Nucleus accumbens (tissue), 56 donors: ENCODE measurements at regions not wholly inside any gene's neighbourhood (a gene's known extent, or its start where the extent isn't known, plus 50 kb on each side); places are given as distances from the start of the nearest gene placed in this dataset.

Experiments used
- DNase-seq, 56 donors: peaks; one replicate each; lab custom pipeline; 2025; lab: John Stamatoyannopoulos, UW

DNA sequence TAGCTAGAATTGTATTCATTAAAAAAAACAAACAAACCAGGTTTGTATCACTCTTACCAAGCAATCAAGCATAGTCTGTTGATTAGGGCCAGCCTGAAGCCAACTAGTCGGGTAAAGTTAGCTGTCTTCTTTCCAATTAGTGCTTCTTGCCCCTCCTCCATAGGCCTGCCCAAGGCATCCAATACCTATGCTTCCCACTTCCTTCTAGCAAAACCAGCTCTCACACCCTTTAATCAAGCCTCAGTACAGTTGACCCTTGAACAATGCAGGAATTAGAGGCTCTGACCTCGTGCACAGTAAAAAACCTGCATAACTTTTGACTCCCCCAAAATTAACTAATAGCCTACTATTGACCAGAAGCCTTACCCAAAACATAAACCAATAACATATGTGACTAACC lies 119.1 kb upstream of the DTNBP1 start:
- DNase-seq, result no peak

DNA sequence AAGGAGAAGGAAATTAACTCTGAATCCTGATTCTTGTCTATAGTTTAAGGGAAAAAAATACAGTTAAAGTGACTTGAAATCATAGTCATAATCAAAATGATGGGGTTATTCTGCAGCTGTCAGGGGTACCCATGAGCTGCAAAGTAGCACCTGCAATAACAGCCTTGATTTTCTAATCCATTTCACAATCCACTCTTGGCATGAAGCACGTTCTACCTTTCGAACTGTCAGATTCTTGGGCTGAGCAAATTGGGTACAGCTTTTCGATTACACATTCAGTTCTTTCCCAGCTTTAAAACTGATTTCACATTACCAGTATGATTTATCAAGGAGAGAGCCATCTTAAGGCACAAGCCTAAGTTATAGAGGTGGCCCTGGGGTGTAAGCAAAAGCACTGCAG lies 118.5 kb upstream of the DTNBP1 start:
- no peak for DNase-seq

DNA sequence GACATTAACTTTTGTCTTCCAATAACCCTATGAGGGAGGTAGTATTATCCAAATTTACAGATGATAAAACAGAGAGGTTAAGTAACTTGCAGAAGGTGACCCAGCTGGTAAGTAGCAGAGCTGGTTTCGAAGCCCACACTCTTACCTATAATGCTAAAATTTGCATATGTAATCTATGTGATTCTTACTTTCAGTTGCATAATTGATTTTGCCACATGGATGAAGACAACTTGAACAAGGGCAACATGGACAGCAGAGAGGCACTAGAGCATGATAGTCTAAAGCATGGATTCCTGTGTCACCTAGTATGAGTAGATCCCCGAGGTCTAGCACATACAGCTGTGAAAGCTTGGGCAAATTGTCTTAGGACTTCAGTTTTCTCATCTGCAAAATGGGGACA lies 117.6 kb upstream of the DTNBP1 start:
- DNase-seq, result no peak

DNA sequence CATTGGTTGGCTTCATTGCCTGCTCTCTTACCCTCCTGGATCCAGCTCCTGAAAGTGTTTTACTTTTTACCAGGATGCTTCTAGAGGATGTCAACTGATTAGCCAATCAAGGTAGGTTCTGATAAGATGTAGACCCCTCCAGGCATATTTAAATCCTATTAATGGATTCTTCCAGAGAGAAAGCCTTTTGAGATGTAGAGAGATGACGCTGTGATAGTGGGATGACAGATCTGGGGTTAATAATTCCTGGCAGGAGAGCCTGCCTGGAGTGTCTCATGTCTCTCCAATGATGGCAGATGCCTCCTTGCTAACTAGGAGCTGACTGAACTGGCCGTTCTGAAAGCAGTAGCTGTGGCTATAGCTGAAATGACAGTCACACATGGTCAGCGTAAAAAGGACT lies 116.9 kb upstream of the DTNBP1 start:
- DNase-seq, result no peak

DNA sequence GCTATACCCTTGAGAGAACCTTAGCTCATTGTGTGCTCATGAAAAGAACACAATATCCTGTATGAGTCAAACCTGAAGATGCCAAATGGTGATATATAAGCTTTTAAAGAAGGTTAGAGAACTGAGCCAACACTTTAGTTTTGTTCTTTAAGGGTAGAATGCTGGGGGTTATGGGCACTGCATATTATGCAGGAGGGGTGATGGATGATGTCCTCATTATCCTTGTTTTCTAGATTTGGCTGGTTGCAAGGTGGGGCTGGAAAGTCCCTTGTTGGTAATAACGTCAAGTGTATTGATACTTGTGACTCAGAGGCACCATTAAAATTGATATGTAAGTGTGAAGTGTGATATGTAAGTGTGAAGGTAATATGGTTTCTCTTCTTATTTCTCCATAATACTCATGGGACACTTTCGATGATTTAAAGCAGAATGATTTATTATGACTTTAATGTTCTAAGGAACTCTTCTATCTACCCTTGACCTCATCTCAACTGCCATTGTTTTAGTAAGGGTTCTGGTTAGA lies 113.7 kb upstream of the DTNBP1 start:
- DNase-seq, result no peak

DNA sequence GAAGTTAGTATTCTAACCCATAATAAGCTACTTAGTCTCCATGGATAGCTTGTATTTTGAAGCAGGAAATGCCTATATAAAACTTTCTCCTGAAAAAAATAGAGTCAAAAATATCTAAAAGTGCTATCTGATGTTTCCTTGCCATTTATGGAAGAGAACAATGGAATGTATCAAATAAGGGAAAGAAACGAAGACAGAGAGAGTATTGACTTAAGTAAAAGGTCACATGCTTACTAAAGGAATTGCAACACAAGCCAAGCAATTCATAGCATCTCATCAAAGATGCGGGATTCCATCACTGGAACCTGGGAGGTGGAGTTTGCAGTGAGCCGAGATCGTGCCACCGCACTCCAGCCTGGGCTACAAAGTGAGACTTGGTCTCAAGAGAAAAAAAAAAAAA lies 112.9 kb upstream of the DTNBP1 start:
- DNase-seq, result no peak

DNA sequence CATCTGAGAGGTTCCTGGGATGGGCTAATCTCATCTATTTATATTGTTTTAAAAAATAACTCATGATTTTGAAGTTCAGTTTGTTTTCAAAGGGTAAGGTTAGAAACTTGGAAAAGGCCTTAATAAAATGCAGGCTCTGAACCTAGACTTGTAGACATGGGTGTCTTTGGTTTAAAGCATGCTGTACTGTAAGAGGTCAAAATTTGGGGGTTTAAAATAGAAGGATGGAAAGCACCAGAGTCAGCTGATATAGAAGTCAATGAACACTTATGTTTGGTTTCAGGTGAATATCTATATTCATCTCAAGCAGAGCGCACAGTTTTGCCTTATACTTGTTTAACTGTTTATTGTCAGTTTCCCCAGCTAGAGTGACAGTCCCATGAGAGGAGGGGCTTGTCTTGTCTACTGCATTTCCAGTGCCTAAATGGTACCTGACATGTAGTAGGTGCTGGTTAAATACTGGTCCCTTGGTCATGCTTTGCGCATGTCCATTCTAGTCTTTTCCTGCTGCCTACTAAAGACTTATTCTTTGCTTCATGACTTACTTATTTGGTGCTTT lies 112.3 kb upstream of the DTNBP1 start:
- DNase-seq, result no peak

DNA sequence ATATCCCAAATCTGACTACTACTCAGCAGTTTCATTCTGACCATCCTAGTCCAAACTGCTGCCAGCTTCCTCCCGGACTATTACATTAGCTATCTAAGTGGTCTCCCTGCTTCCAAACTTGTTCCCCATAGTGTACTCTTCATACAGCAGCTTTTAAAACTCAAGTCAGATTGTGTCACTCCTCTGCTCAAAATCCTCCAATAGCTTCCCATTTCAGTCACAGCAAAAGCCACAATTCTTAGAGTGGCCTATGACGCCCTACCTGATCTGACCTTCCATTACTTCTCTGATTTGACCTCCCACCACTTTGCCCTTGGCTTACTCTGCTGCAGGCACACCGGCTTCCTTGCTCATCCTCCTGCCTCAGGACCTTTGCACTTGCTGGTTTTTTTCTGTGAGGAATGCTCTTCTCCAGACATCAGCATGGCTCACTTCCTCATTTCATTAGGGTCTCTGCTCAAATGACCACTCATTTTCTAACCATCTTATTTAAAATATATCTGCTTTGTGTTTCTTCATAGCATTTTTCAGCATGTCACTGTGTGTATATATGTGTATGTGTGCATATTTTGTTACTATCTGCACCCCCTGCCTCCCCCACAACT lies 111.1 kb upstream of the DTNBP1 start:
- no peak for DNase-seq

DNA sequence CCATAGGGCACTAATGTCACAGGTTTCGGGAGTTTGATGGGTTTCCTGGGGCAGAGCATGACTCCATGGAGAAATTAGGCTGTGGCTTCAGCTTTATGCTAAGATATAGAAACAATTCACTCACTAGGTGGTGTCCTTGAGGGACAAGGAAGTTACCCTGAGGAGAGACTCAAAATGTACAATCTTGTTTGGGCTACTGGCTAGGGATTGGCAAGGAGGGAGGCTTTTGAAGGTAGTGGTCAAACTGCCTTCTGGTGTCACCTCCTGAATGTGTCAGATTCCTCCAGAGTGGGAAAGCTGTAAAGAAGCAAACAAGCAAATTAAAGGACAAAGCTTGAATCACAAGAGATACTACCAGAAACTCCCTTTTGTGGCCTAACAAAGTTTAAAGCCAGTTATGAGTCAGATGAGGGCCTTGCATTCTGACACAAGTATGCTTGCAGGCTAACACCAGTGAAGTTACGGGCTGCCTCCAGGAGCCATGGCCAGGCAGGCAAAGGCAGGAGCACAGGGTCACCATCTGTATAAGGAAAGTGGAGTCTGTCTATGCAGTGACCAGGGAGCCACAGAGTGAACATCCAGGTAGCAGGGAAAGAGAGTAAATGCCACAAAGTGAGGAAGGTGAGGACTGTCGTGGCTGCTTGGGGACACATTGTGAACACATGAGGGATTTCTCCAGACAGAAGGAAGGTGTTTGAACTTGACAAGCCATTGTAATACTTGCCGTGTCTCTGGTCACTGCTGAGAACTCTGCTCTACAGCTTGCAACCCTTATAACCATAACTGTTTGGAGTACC lies 107.7 kb upstream of the DTNBP1 start:
- no peak for DNase-seq

DNA sequence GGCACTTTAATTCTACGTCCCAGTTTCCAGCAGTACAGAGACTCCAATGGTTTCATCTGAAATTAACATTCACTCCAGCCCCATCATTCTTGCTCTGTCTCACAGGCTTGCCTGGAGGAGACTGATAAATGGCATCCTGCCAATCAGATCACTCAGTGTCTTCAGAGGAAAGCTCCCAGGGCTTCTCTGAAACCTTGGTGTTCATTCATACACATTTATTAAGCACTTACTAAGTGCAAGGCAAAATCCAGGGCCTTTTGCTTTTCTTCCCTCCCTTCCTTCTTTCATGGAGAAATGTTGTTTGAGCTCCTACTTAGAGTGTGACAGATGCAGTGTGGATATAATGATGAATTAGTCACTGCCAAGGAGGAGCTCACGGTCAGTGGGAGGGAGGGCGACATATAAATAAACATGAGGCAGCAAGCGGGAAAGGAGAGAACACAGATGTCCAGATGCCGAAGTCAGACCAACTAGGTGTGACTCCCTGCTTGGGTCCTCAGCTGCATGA lies 106.7 kb upstream of the DTNBP1 start:
- DNase-seq, result no peak

DNA sequence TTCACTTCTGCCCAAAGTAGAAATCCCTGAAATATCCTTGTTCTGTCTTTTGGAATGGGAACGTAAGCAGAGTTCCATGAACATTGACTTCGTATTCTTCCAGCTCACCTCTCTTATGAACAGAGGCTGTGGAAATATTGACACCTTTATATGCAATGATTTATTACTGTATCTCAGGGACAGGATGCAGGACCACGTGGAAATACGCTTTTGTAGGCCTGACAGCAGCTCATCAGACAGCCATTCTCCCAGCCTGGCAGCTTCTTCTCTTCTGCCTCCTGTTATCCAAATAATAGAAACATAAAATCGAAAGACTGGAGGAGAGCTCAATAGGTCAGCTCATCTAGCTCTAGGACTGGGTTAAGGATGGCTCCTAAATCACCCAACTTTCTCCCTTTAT lies 106.2 kb upstream of the DTNBP1 start:
- DNase-seq, result no peak

DNA sequence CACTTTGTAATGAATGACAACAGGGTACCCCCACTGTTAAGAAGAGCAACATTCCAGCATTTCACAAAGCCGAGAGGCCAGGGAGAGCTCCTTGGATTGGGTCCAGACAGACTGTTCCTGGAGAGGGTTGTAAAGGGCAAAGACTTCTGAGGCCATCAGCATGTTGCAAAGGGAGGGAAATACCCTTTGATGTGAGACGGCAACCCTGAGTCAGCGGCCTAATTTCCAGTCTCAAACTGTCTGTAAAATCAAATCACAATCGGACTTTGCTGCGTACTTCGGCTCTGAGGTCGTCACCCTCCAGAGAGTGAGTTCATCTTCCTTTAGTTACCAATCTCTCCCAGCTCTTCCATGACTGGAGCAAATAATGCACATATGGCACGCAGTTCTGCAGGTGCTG lies 101.0 kb upstream of the DTNBP1 start:
- DNase-seq, result no peak

DNA sequence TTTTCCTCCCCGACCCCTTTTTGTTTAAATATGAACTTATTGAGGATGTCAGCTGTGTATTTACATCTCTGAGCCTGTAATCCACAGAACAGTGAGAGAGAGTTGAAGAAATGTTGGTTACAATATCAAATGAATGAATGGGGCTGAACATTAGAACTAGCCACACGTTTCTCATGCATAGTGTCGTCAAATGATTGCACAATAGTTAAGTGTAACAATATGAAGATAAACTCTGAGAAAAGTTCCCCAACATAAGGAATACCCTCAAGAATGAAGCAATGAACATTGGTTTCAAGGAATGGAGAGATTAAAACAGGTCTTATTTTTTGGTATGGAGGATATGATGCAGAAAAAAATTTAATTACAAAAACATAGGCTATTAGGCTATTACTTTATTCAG lies 100.5 kb upstream of the DTNBP1 start:
- DNase-seq, result no peak

DNA sequence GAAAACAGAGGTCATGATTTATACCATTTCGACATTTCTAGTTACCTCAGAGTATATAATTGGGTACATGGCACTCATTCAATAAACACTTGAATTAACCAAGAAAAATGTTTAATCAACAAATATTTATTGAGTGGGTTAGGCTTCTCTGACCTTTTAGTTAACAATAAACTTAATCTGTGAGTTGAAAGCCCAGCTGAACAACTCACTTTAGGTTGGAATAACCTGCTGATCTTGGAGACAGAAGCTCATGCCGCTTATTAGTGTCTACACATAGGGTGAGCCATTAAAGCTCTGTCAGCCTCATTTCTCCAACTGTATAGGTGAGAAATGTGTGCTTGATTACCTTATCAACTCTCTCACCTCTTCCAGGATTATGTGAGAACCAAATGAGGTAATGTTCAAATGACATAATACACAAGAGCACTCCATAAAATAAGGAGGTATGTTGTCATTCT lies 98.2 kb upstream of the DTNBP1 start:
- DNase-seq, result no peak

DNA sequence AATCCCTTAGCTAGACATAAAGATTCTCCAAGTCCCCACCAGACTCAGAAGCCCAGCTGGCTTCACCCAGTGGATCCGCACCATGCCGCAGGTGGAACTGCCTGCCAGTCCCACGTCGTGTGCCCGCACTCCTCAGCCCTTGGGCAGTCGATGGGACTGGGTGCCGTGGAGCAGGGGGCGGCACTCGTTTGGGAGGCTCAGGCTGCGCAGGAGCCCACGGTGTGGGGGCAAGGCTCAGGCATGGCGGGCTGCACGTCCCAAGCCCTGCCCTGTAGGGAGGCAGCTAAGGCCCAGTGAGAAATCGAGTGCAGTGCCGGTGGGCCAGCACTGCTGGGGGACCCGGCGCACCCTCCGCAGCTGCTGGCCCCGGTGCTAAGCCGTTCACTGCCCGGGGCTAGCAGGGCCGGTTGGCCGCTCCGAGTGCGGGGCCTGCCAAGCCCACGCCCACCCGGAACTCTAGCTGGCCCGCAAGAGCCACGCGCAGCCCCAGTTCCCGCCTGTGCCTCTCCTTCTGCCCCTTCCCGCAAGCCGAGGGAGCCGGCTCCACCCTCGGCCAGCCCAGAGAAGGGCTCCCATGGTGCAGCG lies 95.9 kb upstream of the DTNBP1 start:
- no peak for DNase-seq

DNA sequence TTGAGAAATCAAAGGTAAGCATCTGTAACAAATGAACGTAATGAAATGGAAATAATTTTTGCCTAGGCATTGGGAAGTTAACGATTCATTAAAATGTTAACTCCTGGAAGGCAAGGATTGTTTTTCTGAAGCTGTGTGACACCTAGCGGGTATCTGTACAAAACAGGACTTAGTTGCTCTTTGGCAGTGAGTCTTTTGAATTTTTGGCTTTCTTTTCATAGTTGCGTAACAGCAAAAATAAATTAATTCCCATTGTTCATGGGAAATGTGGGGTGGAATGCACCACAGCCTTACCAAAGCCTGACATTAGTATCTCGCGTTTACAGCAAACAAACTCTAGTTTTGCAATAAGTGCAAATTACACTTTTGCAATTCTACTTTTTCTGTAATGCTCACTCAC lies 92.7 kb upstream of the DTNBP1 start:
- DNase-seq, result no peak

DNA sequence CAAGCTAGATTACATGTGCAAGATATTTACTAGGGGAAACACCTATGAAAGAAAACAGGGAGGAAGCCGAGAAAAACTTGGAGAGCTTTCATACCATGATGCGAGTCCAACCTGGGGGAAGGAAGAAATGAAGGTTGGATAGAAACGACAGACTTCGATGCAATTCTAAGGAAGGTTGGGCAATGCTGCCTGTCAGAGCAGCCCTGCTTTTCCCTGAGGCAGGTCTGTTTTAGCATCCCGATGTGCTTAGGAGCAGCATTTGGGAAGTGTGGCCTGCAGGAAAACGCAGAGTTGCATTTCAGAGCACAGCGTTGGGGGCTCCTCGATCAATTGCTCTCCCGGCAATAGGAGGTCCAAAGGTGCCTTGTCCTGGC lies 91.9 kb upstream of the DTNBP1 start:
- no peak for DNase-seq

DNA sequence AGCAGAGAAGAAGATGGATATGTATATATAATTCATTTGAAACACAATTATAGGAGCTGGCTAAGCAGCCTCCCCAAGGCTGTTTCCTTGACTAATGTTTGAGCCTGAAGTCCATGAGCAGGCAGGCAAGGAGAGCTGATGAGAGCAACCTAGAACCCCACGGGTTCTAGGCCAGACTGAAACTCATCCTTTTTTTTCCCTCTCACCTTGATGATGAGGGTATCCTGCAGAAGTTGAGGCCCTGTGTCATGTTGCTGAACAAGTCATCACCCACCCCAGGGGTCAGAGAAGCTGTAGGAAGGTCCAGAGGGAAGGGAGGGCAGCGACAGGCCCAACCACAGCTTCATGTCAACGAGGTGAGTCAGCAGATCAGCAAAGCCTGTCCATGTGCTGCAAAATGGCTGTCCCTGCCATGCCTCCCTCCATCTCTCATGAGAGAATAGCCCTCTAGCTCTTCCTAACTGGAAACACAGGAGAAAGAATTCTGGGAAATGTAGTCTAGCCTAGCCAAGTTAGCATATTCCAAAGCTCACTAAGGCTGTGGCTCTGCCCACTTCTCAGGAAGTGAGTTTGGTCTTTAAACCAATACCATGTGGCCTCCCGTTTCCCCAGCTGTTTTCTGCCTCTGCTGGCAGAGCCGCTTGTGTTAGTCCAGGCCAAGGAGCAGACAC lies 91.3 kb upstream of the DTNBP1 start:
- DNase-seq, result no peak

DNA sequence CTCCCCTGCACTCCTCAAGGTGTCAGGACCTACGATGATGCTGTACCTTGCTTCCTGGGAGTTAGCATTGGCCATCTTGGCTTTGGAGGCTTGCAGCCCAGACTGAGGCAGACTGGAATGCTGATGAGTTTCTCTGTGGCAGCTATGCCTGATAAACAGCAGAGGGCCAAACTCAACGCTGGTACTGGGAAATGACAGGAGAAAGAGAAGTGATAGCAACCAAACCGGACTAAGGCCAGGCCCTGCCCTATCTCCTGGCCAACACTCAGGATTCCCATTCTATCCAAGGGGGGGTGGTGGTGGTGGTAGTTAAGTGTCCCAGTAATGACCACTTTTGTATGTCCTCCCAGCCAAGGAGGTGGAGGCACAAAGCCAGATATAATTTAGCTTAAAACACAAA lies 90.0 kb upstream of the DTNBP1 start:
- no peak for DNase-seq

DNA sequence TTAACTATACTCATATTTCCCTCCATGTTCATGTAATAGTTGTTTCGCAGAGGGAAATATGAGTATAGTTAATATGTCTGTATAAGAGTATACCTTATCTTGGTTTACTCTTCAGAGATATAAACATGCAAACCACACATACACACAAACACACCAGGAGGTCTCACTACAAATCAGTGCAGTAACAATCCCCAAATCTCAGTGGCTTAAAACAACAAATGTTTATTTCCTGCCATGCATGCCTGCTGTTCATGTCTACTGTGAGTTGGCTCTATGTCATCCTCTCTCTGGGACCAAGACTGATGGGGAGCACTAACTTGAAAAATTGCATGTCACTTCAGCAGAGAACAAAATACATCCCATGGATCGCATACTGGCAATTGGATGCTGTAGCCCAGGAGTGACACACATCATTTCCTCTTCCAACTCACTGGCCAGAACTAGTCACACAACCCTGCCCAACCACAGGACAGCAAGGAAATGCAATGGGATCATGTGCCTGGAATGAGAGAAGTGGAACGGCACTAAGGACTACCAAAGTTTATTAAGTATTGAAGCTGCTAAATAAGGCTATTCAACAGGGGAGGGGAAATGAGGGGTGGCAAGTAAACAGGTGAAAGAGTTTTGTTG lies 89.0 kb upstream of the DTNBP1 start:
- no peak for DNase-seq
